ENCODE measurements at regions not wholly inside any gene's neighbourhood (a gene's known extent, or its start where the extent isn't known, plus 50 kb on each side); places are given as distances from the start of the nearest gene placed in this dataset.

DNA sequence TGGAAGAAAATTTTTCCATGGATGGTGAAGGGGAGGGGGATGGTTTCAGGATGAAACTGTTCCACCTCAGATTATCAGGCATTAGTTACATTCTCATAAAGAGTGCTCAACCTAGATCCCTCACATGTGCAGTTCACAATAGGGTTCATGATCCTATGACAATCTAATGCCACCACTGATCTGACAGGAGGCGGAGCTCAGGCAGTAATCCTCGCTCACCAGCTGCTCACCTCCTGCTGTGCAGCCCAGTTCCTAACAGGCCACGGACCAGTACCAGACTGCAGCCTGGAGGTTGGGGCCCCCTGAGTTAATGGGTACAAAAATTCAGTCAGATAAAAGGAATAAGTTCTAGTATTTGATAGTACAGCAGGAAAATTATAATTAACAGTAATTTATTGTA, 337.2 kb downstream of the NPR3 start:
- Histone ChIP-seq H3K36me3 (ENCODE audit: control insufficient read depth in 2 of 2, insufficient read depth in 2 of 2, low read length in 2 of 2) (no peaks in the 10 kb centered on the region), H3K27ac (ENCODE audit: low read depth in 2 of 2, low read length in 2 of 2) (no peak overlapping the region), H3K4me3 (ENCODE audit: low read length in 2 of 2) (no peak overlapping the region), H3K9ac (ENCODE audit: low read depth in 1 of 2, low read length in 2 of 2) (no peak overlapping the region), H3K9me3 (ENCODE audit: control insufficient read depth in 2 of 2, low read length in 2 of 2) (no peaks in the 10 kb centered on the region), H3K27me3 (ENCODE audit: control insufficient read depth in 2 of 2, insufficient read depth in 2 of 2, low read length in 2 of 2) (no peaks in the 10 kb centered on the region), H3K4me1 (ENCODE audit: control insufficient read depth in 2 of 2, insufficient read depth in 2 of 2, low read length in 2 of 2) (no peaks in the 10 kb centered on the region)

- Histone ChIP-seq H3K36me3 (ENCODE audit: control insufficient read depth in 2 of 2, insufficient read depth in 2 of 2, low read length in 2 of 2) (no peaks in the 10 kb centered on the region), H3K4me1 (ENCODE audit: control insufficient read depth in 2 of 2, insufficient read depth in 2 of 2, low read length in 2 of 2) (no peaks in the 10 kb centered on the region), H3K4me3 (ENCODE audit: low read length in 2 of 2) (no peak overlapping the region), H3K9ac (ENCODE audit: low read depth in 1 of 2, low read length in 2 of 2) (no peak overlapping the region), H3K27ac (ENCODE audit: low read depth in 2 of 2, low read length in 2 of 2) (no peak overlapping the region), H3K27me3 (ENCODE audit: control insufficient read depth in 2 of 2, insufficient read depth in 2 of 2, low read length in 2 of 2) (no peaks in the 10 kb centered on the region), H3K9me3 (ENCODE audit: control insufficient read depth in 2 of 2, low read length in 2 of 2) (peaks cover 0 to 3% of the 10 kb centered on the region in 2 donors)
Observed at GRCh38 chr5:33049298-33049697, 338.2 kb downstream of the NPR3 start.

DNA sequence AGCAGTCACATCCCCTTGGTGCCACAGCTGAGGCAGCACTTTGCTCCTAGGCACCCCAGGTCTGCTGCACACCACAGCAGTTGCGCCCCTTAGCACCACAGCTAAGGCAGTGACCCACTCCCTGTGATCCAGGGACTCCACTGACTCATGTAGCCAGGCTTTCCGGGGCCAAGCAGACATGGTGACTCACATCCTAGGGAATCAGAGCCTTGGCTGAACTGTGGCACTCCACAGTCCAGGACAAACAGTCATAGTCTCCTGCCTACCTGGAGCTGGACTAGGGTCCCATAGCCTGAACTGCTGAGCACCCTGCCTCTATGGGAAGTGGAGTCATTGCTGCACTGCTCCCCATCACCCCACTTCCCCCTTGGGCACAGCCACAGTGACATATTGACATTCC, 338.7 kb downstream of the NPR3 start:
- Histone ChIP-seq H3K4me3 (ENCODE audit: low read length in 2 of 2) (no peak overlapping the region), H3K27me3 (ENCODE audit: control insufficient read depth in 2 of 2, insufficient read depth in 2 of 2, low read length in 2 of 2) (no peaks in the 10 kb centered on the region), H3K36me3 (ENCODE audit: control insufficient read depth in 2 of 2, insufficient read depth in 2 of 2, low read length in 2 of 2) (no peaks in the 10 kb centered on the region), H3K4me1 (ENCODE audit: control insufficient read depth in 2 of 2, insufficient read depth in 2 of 2, low read length in 2 of 2) (no peaks in the 10 kb centered on the region), H3K27ac (ENCODE audit: low read depth in 2 of 2, low read length in 2 of 2) (no peak overlapping the region), H3K9me3 (ENCODE audit: control insufficient read depth in 2 of 2, low read length in 2 of 2) (peaks cover under 1 to 3% of the 10 kb centered on the region in 2 donors), H3K9ac (ENCODE audit: low read depth in 1 of 2, low read length in 2 of 2) (no peak overlapping the region)

GRCh38 chr5:33059081-33059480, 348.0 kb downstream of the NPR3 start:
- Histone ChIP-seq H3K9ac (ENCODE audit: low read depth in 1 of 2, low read length in 2 of 2) (no peak overlapping the region), H3K4me1 (ENCODE audit: control insufficient read depth in 2 of 2, insufficient read depth in 2 of 2, low read length in 2 of 2) (no peaks in the 10 kb centered on the region), H3K36me3 (ENCODE audit: control insufficient read depth in 2 of 2, insufficient read depth in 2 of 2, low read length in 2 of 2) (no peaks in the 10 kb centered on the region), H3K27ac (ENCODE audit: low read depth in 2 of 2, low read length in 2 of 2) (no peak overlapping the region), H3K4me3 (ENCODE audit: low read length in 2 of 2) (no peak overlapping the region), H3K27me3 (ENCODE audit: control insufficient read depth in 2 of 2, insufficient read depth in 2 of 2, low read length in 2 of 2) (no peaks in the 10 kb centered on the region), H3K9me3 (ENCODE audit: control insufficient read depth in 2 of 2, low read length in 2 of 2) (peaks cover 0 to 5% of the 10 kb centered on the region in 2 donors)

DNA sequence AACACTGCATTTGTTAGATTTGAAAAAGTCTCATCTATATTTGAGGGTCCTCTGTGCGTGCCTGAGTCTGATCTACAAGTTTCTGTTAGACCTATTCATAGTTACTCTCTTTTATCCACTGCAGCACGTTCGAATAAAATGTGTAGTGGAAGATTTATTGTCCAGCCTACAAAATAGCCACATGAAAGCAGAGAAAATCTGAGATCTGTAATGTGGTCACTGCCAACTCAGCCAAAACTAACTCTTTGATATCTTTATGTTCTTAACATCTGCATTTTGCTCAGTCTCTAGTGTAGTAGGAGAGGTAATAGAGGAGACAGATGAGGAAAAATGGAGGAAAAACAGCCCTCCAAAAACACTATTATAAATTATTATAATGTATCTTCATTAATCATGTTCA, 354.0 kb downstream of the NPR3 start:
- Histone ChIP-seq H3K36me3 (ENCODE audit: control insufficient read depth in 2 of 2, insufficient read depth in 2 of 2, low read length in 2 of 2) (no peaks in the 10 kb centered on the region), H3K27ac (ENCODE audit: low read depth in 2 of 2, low read length in 2 of 2) (no peak overlapping the region), H3K4me1 (ENCODE audit: control insufficient read depth in 2 of 2, insufficient read depth in 2 of 2, low read length in 2 of 2) (no peaks in the 10 kb centered on the region), H3K4me3 (ENCODE audit: low read length in 2 of 2) (no peak overlapping the region), H3K9me3 (ENCODE audit: control insufficient read depth in 2 of 2, low read length in 2 of 2) (peaks cover 0 to 2% of the 10 kb centered on the region in 2 donors), H3K27me3 (ENCODE audit: control insufficient read depth in 2 of 2, insufficient read depth in 2 of 2, low read length in 2 of 2) (no peaks in the 10 kb centered on the region), H3K9ac (ENCODE audit: low read depth in 1 of 2, low read length in 2 of 2) (no peak overlapping the region)

DNA sequence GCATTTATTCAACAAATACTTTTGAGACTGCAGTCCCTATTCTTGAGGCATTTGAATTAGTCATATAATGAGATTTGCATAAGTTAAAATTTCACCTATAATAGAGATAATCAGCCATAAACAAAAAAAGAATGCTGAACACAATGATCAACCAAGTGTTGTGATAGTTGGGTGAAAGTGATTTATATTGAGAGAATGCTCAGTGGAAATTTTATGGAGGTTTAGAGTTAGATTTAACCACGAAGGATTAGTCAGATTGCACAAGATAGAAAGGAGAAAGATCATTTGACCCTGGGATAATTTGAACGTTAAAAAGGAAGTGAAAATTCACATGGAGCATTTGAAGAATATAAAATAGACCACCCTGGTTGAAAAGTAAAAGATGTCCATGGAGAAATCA, 356.2 kb downstream of the NPR3 start:
- H3K9ac ChIP-seq (ENCODE audit: low read depth in 1 of 2, low read length in 2 of 2), result no peak overlapping the region
- H3K4me1 ChIP-seq (ENCODE audit: control insufficient read depth in 2 of 2, insufficient read depth in 2 of 2, low read length in 2 of 2), result no peaks in the 10 kb centered on the region
- peaks cover 0 to 2% of the 10 kb centered on the region in 2 donors for H3K9me3 ChIP-seq (ENCODE audit: control insufficient read depth in 2 of 2, low read length in 2 of 2)
- H3K4me3 ChIP-seq (ENCODE audit: low read length in 2 of 2), result no peak overlapping the region
- H3K27me3 ChIP-seq (ENCODE audit: control insufficient read depth in 2 of 2, insufficient read depth in 2 of 2, low read length in 2 of 2), result no peaks in the 10 kb centered on the region
- H3K36me3 ChIP-seq (ENCODE audit: control insufficient read depth in 2 of 2, insufficient read depth in 2 of 2, low read length in 2 of 2), result no peaks in the 10 kb centered on the region
- H3K27ac ChIP-seq (ENCODE audit: low read depth in 2 of 2, low read length in 2 of 2), result no peak overlapping the region

DNA sequence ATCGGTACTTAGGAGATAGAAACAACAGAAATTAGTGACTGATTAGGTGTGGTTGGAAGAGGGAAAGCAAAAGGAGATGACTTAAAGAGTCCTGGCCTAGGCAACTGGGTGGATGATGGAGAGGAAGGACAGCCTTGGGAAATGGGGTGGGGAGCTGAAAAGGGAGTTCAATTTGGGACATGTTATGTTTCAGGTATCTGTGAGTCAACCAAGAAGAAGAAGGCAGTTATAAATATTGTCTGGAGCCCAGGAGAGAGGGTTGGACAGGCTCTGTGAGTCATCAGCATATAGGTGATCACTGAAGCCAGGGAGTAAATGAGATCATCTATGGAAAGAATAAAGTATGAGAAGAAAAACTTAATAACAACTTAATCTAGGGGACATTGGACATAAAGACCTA, 357.7 kb downstream of the NPR3 start:
- Histone ChIP-seq H3K4me3 (ENCODE audit: low read length in 2 of 2) (no peak overlapping the region), H3K9me3 (ENCODE audit: control insufficient read depth in 2 of 2, low read length in 2 of 2) (peaks cover 0 to 2% of the 10 kb centered on the region in 2 donors), H3K27me3 (ENCODE audit: control insufficient read depth in 2 of 2, insufficient read depth in 2 of 2, low read length in 2 of 2) (no peaks in the 10 kb centered on the region), H3K36me3 (ENCODE audit: control insufficient read depth in 2 of 2, insufficient read depth in 2 of 2, low read length in 2 of 2) (no peaks in the 10 kb centered on the region), H3K9ac (ENCODE audit: low read depth in 1 of 2, low read length in 2 of 2) (no peak overlapping the region), H3K27ac (ENCODE audit: low read depth in 2 of 2, low read length in 2 of 2) (no peak overlapping the region), H3K4me1 (ENCODE audit: control insufficient read depth in 2 of 2, insufficient read depth in 2 of 2, low read length in 2 of 2) (no peaks in the 10 kb centered on the region)

DNA sequence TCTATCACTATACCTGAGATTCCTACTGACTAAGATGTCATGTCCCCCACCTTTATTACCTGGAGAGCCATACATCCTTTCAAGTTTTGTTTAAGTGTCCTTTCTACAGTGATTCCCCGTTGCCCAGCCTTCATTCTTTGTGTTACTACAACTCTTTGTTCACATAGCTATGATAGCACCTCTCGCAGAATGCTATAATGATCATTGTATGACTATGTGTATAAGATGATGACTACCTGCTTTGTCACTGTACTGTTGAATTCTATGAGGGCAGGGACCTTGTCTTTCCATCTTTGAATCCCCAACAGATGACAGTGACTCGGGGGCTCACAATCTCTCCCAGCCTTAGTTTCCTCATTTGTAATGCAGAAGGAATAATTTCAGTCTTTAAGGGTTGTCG, 361.2 kb downstream of the NPR3 start:
- Histone ChIP-seq H3K27ac (ENCODE audit: low read depth in 2 of 2, low read length in 2 of 2) (no peak overlapping the region), H3K4me1 (ENCODE audit: control insufficient read depth in 2 of 2, insufficient read depth in 2 of 2, low read length in 2 of 2) (no peaks in the 10 kb centered on the region), H3K4me3 (ENCODE audit: low read length in 2 of 2) (no peak overlapping the region), H3K9me3 (ENCODE audit: control insufficient read depth in 2 of 2, low read length in 2 of 2) (peaks cover 0 to 2% of the 10 kb centered on the region in 2 donors), H3K27me3 (ENCODE audit: control insufficient read depth in 2 of 2, insufficient read depth in 2 of 2, low read length in 2 of 2) (no peaks in the 10 kb centered on the region), H3K9ac (ENCODE audit: low read depth in 1 of 2, low read length in 2 of 2) (no peak overlapping the region), H3K36me3 (ENCODE audit: control insufficient read depth in 2 of 2, insufficient read depth in 2 of 2, low read length in 2 of 2) (no peaks in the 10 kb centered on the region)

DNA sequence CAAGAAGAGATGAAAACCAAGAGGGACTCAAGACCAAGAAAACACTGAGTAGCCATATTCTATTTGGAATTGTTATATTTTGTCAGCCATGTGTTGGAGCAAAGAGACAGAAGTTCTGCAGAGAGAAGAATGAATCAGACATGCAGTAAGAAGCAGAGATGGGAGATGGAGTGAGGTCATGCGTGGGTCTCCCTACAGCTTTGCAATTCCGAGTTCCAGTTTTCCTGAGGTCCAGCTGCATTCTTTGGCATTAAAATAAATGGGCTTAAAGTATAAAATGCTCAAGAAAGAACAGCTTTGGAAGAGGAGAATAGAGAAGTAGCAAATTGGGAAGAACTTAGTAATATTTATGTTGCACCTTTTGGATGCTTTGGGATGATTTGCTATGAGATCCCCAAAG, 361.6 kb downstream of the NPR3 start:
- H3K27ac ChIP-seq (ENCODE audit: low read depth in 2 of 2, low read length in 2 of 2), result no peak overlapping the region
- H3K36me3 ChIP-seq (ENCODE audit: control insufficient read depth in 2 of 2, insufficient read depth in 2 of 2, low read length in 2 of 2), result no peaks in the 10 kb centered on the region
- no peak overlapping the region for H3K9ac ChIP-seq (ENCODE audit: low read depth in 1 of 2, low read length in 2 of 2)
- no peaks in the 10 kb centered on the region for H3K4me1 ChIP-seq (ENCODE audit: control insufficient read depth in 2 of 2, insufficient read depth in 2 of 2, low read length in 2 of 2)
- H3K9me3 ChIP-seq (ENCODE audit: control insufficient read depth in 2 of 2, low read length in 2 of 2), result peaks cover 0 to 2% of the 10 kb centered on the region in 2 donors
- H3K4me3 ChIP-seq (ENCODE audit: low read length in 2 of 2), result no peak overlapping the region
- no peaks in the 10 kb centered on the region for H3K27me3 ChIP-seq (ENCODE audit: control insufficient read depth in 2 of 2, insufficient read depth in 2 of 2, low read length in 2 of 2)

GRCh38 chr5:33073881-33074327, 362.8 kb downstream of the NPR3 start:
- no peak overlapping the region for H3K4me3 ChIP-seq (ENCODE audit: low read length in 2 of 2)
- H3K9me3 ChIP-seq (ENCODE audit: control insufficient read depth in 2 of 2, low read length in 2 of 2), result no peaks in the 10 kb centered on the region
- H3K36me3 ChIP-seq (ENCODE audit: control insufficient read depth in 2 of 2, insufficient read depth in 2 of 2, low read length in 2 of 2), result no peaks in the 10 kb centered on the region
- H3K27ac ChIP-seq (ENCODE audit: low read depth in 2 of 2, low read length in 2 of 2), result no peak overlapping the region
- no peaks in the 10 kb centered on the region for H3K27me3 ChIP-seq (ENCODE audit: control insufficient read depth in 2 of 2, insufficient read depth in 2 of 2, low read length in 2 of 2)
- no peak overlapping the region for H3K9ac ChIP-seq (ENCODE audit: low read depth in 1 of 2, low read length in 2 of 2)
- no peaks in the 10 kb centered on the region for H3K4me1 ChIP-seq (ENCODE audit: control insufficient read depth in 2 of 2, insufficient read depth in 2 of 2, low read length in 2 of 2)

GRCh38 chr5:33074548-33074947, 363.4 kb downstream of the NPR3 start:
- Histone ChIP-seq H3K4me3 (ENCODE audit: low read length in 2 of 2) (no peak overlapping the region), H3K9me3 (ENCODE audit: control insufficient read depth in 2 of 2, low read length in 2 of 2) (no peaks in the 10 kb centered on the region), H3K27me3 (ENCODE audit: control insufficient read depth in 2 of 2, insufficient read depth in 2 of 2, low read length in 2 of 2) (no peaks in the 10 kb centered on the region), H3K9ac (ENCODE audit: low read depth in 1 of 2, low read length in 2 of 2) (no peak overlapping the region), H3K4me1 (ENCODE audit: control insufficient read depth in 2 of 2, insufficient read depth in 2 of 2, low read length in 2 of 2) (no peaks in the 10 kb centered on the region), H3K27ac (ENCODE audit: low read depth in 2 of 2, low read length in 2 of 2) (no peak overlapping the region), H3K36me3 (ENCODE audit: control insufficient read depth in 2 of 2, insufficient read depth in 2 of 2, low read length in 2 of 2) (no peaks in the 10 kb centered on the region)

All from mucosa of rectum (tissue), 2 donors.